Fibroblast of upper back skin (primary cell): ENCODE measurements at regions not wholly inside any gene's neighbourhood (a gene's known extent, or its start where the extent isn't known, plus 50 kb on each side); places are given as distances from the start of the nearest gene placed in this dataset.

Experiments
- DNase-seq: peaks from one replicate; pipeline ENCODE4 v3.0.0-alpha.2; 2013

GRCh38 chr10:60664859-60665258, 113.4 kb upstream of the CDK1 start:
- DNase-seq, result peak; percentile 42

GRCh38 chr10:60663850-60664249, 114.4 kb upstream of the CDK1 start:
- DNase-seq, result no peak

GRCh38 chr10:60662917-60663614, 115.2 kb upstream of the CDK1 start:
- DNase-seq, result peak; percentile 55

GRCh38 chr10:60661637-60662036, 116.6 kb upstream of the CDK1 start:
- peak; percentile 93 for DNase-seq

- no peak for DNase-seq
Measured at GRCh38 chr10:60660625-60661024, 117.7 kb upstream of the CDK1 start.

- peak; percentile 42 for DNase-seq
Measured at GRCh38 chr10:60654813-60655464, 123.3 kb upstream of the CDK1 start.

- no peak for DNase-seq
Measured at GRCh38 chr10:60652628-60653027, 125.7 kb upstream of the CDK1 start.

GRCh38 chr10:60650378-60650800, 127.9 kb upstream of the CDK1 start:
- no peak for DNase-seq

GRCh38 chr10:60649485-60650377, 128.5 kb upstream of the CDK1 start:
- DNase-seq, result no peak

- DNase-seq, result no peak
Measured at GRCh38 chr10:60648761-60649160, 129.5 kb upstream of the CDK1 start.

GRCh38 chr10:60646966-60647796, 131.1 kb upstream of the CDK1 start:
- DNase-seq, result peak; percentile 73

- DNase-seq, result no peak
Measured at GRCh38 chr10:60645980-60646379, 132.3 kb upstream of the CDK1 start.

- no peak for DNase-seq
Measured at GRCh38 chr10:60644436-60645130, 133.7 kb upstream of the CDK1 start.

- peak; percentile 10 for DNase-seq
Measured at GRCh38 chr10:60643874-60644273, 134.4 kb upstream of the CDK1 start.

GRCh38 chr10:60629332-60629731, 148.9 kb upstream of the CDK1 start:
- no peak for DNase-seq

- DNase-seq, result no peak
Measured at GRCh38 chr10:60627778-60628748, 150.2 kb upstream of the CDK1 start.

- no peak for DNase-seq
Measured at GRCh38 chr10:60626037-60626436, 152.2 kb upstream of the CDK1 start.

- DNase-seq, result no peak
Measured at GRCh38 chr10:60623627-60624026, 154.7 kb upstream of the CDK1 start.

GRCh38 chr10:60621018-60621417, 157.3 kb upstream of the CDK1 start:
- no peak for DNase-seq

- DNase-seq, result peak; percentile 3
Measured at GRCh38 chr10:60618861-60619260, 159.4 kb upstream of the CDK1 start.

GRCh38 chr10:60615541-60615940, 162.7 kb upstream of the CDK1 start:
- no peak for DNase-seq
